A549 (cell line): ENCODE measurements at regions not wholly inside any gene's neighbourhood (a gene's known extent, or its start where the extent isn't known, plus 50 kb on each side); places are given as distances from the start of the nearest gene placed in this dataset.

Source experiments
- ATAC-seq, 2 experiments: fragments of 200-7000 bp in 1 of 2; fragments of >200 bp in 1 of 2; cut with Nextera tagmentation in 1 of 2; cut with Tn5 transposase in 1 of 2; 3 replicates each; pipeline versions ENCODE4 v1.8.0 to v1.9.1; 2018 to 2020; ENCODE audit warnings: mild to moderate bottlenecking in 1 of 2, moderate library complexity in 1 of 2
- CTCF ChIA-PET: fragments of 300-600 bp; sonication (Branson Sonifier 250); formaldehyde crosslinking; extraction: SDS; loops from one replicate; lab custom pipeline; 2021; ENCODE audit warnings: antibody characterized with exemption, inconsistent platforms; lab: Yijun Ruan, JAX
- POLR2A ChIA-PET: fragments of 350-600 bp; formaldehyde crosslinking; extraction: SDS; loops from one replicate; lab custom pipeline; 2021; ENCODE audit warnings: antibody characterized with exemption, inconsistent platforms; lab: Yijun Ruan, JAX
- DNase-seq, 2 experiments: peaks; one replicate each; pipeline versions ENCODE4 v3.0.0 to v3.0.0-alpha.2; 2011 to 2016; ENCODE audit warnings: low read depth in 1 of 2, low spot score in 1 of 2
- FAIRE-seq: peaks from 2 replicates; lab custom pipeline; 2011; peaks lifted over from hg19 to GRCh38; lab: Jason Lieb, UNC
- H3K27ac ChIP-seq, 2 experiments: fragments of >200 bp; sonication (Bioruptor Twin); formaldehyde crosslinking; 3 replicates each; pipeline ENCODE4 v1.5.1; 2016 to 2017
- H3K4me1 ChIP-seq: fragments of >200 bp; sonication (Bioruptor Twin); formaldehyde crosslinking; 3 replicates; pipeline ENCODE4 v1.6.1; 2016
- H3K4me2 ChIP-seq: fragments of >200 bp; sonication (Bioruptor Twin); formaldehyde crosslinking; 3 replicates; pipeline ENCODE4 v1.6.1; 2016
- H3K4me3 ChIP-seq: fragments of >200 bp; sonication (Bioruptor Twin); formaldehyde crosslinking; 3 replicates; pipeline ENCODE4 v1.5.1; 2016
- H3K9me3 ChIP-seq: fragments of >200 bp; sonication (Bioruptor Twin); formaldehyde crosslinking; 3 replicates; pipeline ENCODE4 v1.6.1; 2016
- BHLHE40 ChIP-seq: IDR thresholded peaks from 2 replicates; pipeline ENCODE4 v1.6.1; 2012; ENCODE audit warnings: low read depth, low read length, inconsistent platforms
- EHF ChIP-seq: fragments of 250-450 bp; sonication (Bioruptor Pico); IDR thresholded peaks from 2 replicates; pipeline ENCODE4 v1.5.0; 2020; ENCODE audit warnings: mild to moderate bottlenecking
- EP300 ChIP-seq, 2 experiments: fragments of >200 bp; sonication (Bioruptor Twin); formaldehyde crosslinking; IDR thresholded peaks; 2 replicates in 1 of 2; 3 replicates in 1 of 2; pipeline ENCODE4 v1.6.1; 2016 to 2017
- FOSB ChIP-seq: fragments of 250-450 bp; sonication (Bioruptor Pico); IDR thresholded peaks from 2 replicates; pipeline ENCODE4 v1.5.0; 2020; ENCODE audit warnings: mild to moderate bottlenecking, moderate library complexity
- FOSL2 ChIP-seq, 2 experiments: fragments of 450-650 bp in 1 of 2; fragments of >200 bp in 1 of 2; sonication (Bioruptor Twin) in 1 of 2; formaldehyde crosslinking; IDR thresholded peaks; 2 replicates each; pipeline versions ENCODE4 v1.5.0 to v1.6.1; 2016 to 2020; ENCODE audit warnings: mild to moderate bottlenecking in 1 of 2, moderate library complexity in 1 of 2
- HEYL ChIP-seq: fragments of 250-450 bp; sonication (Bioruptor Pico); IDR thresholded peaks from 2 replicates; pipeline ENCODE4 v1.8.0; 2021; ENCODE audit warnings: mild to moderate bottlenecking, moderate library complexity
- HOXB5 ChIP-seq: fragments of 250-450 bp; sonication (Bioruptor Pico); IDR thresholded peaks from 2 replicates; pipeline ENCODE4 v1.5.0; 2020; ENCODE audit warnings: mild to moderate bottlenecking, moderate library complexity
- JUN ChIP-seq, 2 experiments: fragments of >200 bp; sonication (Bioruptor Twin); formaldehyde crosslinking; IDR thresholded peaks; 2 replicates in 1 of 2; 3 replicates in 1 of 2; pipeline ENCODE4 v1.6.1; 2016 to 2017
- JUNB ChIP-seq: fragments of >200 bp; sonication (Bioruptor Twin); formaldehyde crosslinking; IDR thresholded peaks from 2 replicates; pipeline ENCODE4 v1.6.1; 2016
- KDM1A ChIP-seq: fragments of 200-600 bp; sonication (generic); IDR thresholded peaks from 2 replicates; pipeline ENCODE4 v1.6.1; 2016; ENCODE audit warnings: low read depth, mild to moderate bottlenecking
- KDM5A ChIP-seq: fragments of 200-600 bp; sonication (generic); IDR thresholded peaks from 2 replicates; pipeline ENCODE4 v1.6.1; 2016; ENCODE audit warnings: antibody characterized with exemption, mild to moderate bottlenecking
- MAX ChIP-seq: IDR thresholded peaks from 2 replicates; pipeline ENCODE4 v1.6.1; 2012
- MYC ChIP-seq: IDR thresholded peaks from 2 replicates; pipeline ENCODE4 v1.6.1; 2012; ENCODE audit warnings: mild to moderate bottlenecking, inconsistent platforms, low read length, improper control_type of control experiment, borderline replicate concordance
- NFE2L2 ChIP-seq: fragments of 150-350 bp; conservative IDR thresholded peaks from 2 replicates; pipeline ENCODE4 v1.6.1; 2014; ENCODE audit warnings: low read length
- NR3C1 ChIP-seq: fragments of >200 bp; sonication (Bioruptor Twin); formaldehyde crosslinking; IDR thresholded peaks from 3 replicates; pipeline ENCODE4 v1.6.1; 2017
- POLR2AphosphoS2 ChIP-seq: conservative IDR thresholded peaks from 2 replicates; pipeline ENCODE4 v1.6.1; 2012; ENCODE audit warnings: low read length, improper control_type of control experiment, inconsistent platforms
- RARB ChIP-seq: fragments of 250-450 bp; sonication (Bioruptor Pico); IDR thresholded peaks from 2 replicates; pipeline ENCODE4 v1.8.0; 2021; ENCODE audit warnings: mild to moderate bottlenecking, moderate library complexity
- RCOR1 ChIP-seq: fragments of 150-350 bp; IDR thresholded peaks from 2 replicates; pipeline ENCODE4 v1.6.1; 2014; ENCODE audit warnings: antibody characterized with exemption, low read length, low read depth
- SMC3 ChIP-seq: fragments of >200 bp; sonication (Bioruptor Twin); formaldehyde crosslinking; IDR thresholded peaks from 3 replicates; pipeline ENCODE4 v1.6.1; 2018; ENCODE audit warnings: inconsistent platforms
- TP53 ChIP-seq: fragments of 250-450 bp; sonication (Bioruptor Pico); IDR thresholded peaks from 2 replicates; pipeline ENCODE4 v1.5.0; 2021; ENCODE audit warnings: mild to moderate bottlenecking, moderate library complexity
- WGBS: methylation state at CpG from one replicate; pipeline ENCODE4 v1.1.6; 2017; ENCODE audit errors: missing lambda C conversion rate; 5-methylcytosine and 5-hydroxymethylcytosine counted together
- TF ChIP-seq, protein P1 (sequence below): fragments of 250-450 bp; sonication (Bioruptor Pico); IDR thresholded peaks from 2 replicates; pipeline ENCODE4 v1.5.0; 2021; ENCODE audit warnings: mild to moderate bottlenecking, moderate library complexity, borderline replicate concordance
- TF ChIP-seq, protein P2 (sequence below): fragments of 250-450 bp; sonication (Bioruptor Pico); IDR thresholded peaks from 2 replicates; pipeline ENCODE4 v1.5.0; 2020; ENCODE audit warnings: low read depth, mild to moderate bottlenecking, moderate library complexity
- TF ChIP-seq, protein P3 (sequence below): fragments of 150-350 bp; IDR thresholded peaks from 2 replicates; pipeline ENCODE4 v1.6.1; 2014; ENCODE audit warnings: low read depth, mild to moderate bottlenecking, low read length
- TF ChIP-seq, protein P4 (sequence below): IDR thresholded peaks from 2 replicates; pipeline ENCODE4 v1.6.1; 2012

DNA sequence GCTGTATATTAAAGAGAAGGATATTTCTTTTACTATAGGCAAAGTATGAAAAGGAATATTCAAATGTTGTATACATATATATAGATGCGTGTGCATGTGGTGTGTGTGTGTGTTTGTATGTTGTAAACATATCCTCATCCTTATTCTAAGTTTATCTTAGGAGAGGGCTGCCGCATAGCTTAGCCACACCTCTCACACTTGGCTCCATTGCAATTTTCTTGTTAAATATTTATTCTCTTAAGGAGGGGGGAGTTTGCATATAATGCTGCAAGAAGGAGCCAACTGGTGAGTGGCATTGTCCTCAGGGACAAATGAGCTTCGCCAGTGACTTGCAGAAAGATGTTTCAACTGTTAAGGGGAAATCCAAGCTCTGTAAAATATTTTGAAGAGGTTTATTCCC is 360.1 kb upstream of the RND3 start (continued):
- TF ChIP-seq KDM5A (no peak), FOSB (no peak), NFE2L2 (no peak)

DNA sequence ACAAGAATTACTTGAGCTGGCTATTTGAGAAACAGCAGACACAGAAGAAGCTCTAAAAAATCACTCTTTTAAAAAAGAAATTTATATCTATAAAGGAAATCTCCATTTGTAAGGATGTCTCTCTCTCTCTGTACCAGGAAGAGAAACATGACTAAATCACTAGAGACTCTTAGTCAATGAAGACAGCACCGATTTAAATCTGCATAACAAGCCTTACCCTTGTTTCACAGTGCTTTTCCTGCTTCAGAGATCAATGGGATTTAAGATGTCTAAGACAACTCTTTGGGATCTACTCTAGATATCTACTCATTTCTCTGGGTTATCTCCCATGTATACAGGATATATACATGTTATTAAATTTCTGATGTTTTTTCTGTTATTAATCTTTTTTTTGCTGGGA is 359.2 kb upstream of the RND3 start:
- TF ChIP-seq FOSL2 (IDR thresholded peaks at IDR 0.05) (no peak), FOSL2 (CRISPR knock-in tag; IDR thresholded peaks at IDR 0.05) (no peak), BHLHE40 (no peak), TP53 (no peak), RARB (CRISPR knock-in tag) (no peak), KDM1A (no peak), EP300 (IDR thresholded peaks at IDR 0.05) (no peak), HOXB5 (CRISPR knock-in tag) (no peak), HEYL (CRISPR knock-in tag) (no peak), MAX (no peak)
- TF ChIP-seq, protein P1, sequence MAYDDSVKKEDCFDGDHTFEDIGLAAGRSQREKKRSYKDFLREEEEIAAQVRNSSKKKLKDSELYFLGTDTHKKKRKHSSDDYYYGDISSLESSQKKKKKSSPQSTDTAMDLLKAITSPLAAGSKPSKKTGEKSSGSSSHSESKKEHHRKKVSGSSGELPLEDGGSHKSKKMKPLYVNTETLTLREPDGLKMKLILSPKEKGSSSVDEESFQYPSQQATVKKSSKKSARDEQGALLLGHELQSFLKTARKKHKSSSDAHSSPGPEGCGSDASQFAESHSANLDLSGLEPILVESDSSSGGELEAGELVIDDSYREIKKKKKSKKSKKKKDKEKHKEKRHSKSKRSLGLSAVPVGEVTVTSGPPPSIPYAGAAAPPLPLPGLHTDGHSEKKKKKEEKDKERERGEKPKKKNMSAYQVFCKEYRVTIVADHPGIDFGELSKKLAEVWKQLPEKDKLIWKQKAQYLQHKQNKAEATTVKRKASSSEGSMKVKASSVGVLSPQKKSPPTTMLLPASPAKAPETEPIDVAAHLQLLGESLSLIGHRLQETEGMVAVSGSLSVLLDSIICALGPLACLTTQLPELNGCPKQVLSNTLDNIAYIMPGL (CRISPR knock-in tag): no peak

GRCh38 chr2:150832686-150833085 is 345.2 kb upstream of the RND3 start:
- Histone ChIP-seq H3K9me3 (0 out of 3 replicates have a peak, but pooled peaks cover 3% of the 10 kb centered on the region), H3K4me2 (no peak overlapping the region), H3K4me1 (no peaks in the 10 kb centered on the region), H3K4me3 (no peak overlapping the region), H3K27ac (no peak overlapping the region)
- FAIRE-seq (no peak), DNase-seq (no peak), ATAC-seq (no peak)
- CTCF ChIA-PET: interaction anchor here (0.9 kb wide), 2 partner anchors 9 to 12 kb away, joined by 3 read pairs; no protein-coding TSS in a partner anchor
- POLR2A ChIA-PET: no interaction called here
- no peak for TF ChIP-seq NR3C1
- TF ChIP-seq, protein P2, sequence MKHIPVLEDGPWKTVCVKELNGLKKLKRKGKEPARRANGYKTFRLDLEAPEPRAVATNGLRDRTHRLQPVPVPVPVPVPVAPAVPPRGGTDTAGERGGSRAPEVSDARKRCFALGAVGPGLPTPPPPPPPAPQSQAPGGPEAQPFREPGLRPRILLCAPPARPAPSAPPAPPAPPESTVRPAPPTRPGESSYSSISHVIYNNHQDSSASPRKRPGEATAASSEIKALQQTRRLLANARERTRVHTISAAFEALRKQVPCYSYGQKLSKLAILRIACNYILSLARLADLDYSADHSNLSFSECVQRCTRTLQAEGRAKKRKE (CRISPR knock-in tag): no peak
- TF ChIP-seq, protein P3, sequence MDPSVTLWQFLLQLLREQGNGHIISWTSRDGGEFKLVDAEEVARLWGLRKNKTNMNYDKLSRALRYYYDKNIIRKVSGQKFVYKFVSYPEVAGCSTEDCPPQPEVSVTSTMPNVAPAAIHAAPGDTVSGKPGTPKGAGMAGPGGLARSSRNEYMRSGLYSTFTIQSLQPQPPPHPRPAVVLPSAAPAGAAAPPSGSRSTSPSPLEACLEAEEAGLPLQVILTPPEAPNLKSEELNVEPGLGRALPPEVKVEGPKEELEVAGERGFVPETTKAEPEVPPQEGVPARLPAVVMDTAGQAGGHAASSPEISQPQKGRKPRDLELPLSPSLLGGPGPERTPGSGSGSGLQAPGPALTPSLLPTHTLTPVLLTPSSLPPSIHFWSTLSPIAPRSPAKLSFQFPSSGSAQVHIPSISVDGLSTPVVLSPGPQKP: no peak
- no peak for TF ChIP-seq BHLHE40
- TF ChIP-seq JUN (IDR thresholded peaks at IDR 0.05): no peak
- TF ChIP-seq JUNB: no peak
- TF ChIP-seq EHF: no peak
- no peak for TF ChIP-seq SMC3
- no peak for TF ChIP-seq POLR2AphosphoS2
- no peak for TF ChIP-seq MYC
- no peak for TF ChIP-seq RCOR1
- TF ChIP-seq, protein P4, sequence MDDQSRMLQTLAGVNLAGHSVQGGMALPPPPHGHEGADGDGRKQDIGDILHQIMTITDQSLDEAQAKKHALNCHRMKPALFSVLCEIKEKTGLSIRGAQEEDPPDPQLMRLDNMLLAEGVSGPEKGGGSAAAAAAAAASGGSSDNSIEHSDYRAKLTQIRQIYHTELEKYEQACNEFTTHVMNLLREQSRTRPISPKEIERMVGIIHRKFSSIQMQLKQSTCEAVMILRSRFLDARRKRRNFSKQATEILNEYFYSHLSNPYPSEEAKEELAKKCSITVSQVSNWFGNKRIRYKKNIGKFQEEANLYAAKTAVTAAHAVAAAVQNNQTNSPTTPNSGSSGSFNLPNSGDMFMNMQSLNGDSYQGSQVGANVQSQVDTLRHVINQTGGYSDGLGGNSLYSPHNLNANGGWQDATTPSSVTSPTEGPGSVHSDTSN: no peak
- 0% methylated on average over 2 of the region's 2 CpGs for WGBS

More for the DNA sequence above, 359.2 kb upstream of the RND3 start:
- H3K4me2 ChIP-seq: no peak overlapping the region
- H3K4me1 ChIP-seq: no peaks in the 10 kb centered on the region
- no peak overlapping the region for H3K4me3 ChIP-seq
- ChIA-PET POLR2A (no interaction called here), CTCF (no interaction called here)
- no peaks in the 10 kb centered on the region for H3K9me3 ChIP-seq
- DNase-seq (no peak), ATAC-seq (no peak), FAIRE-seq (no peak)
- 70% methylated on average over 1 of the region's 1 CpG for WGBS
- no peak overlapping the region for H3K27ac ChIP-seq
